Fibroblast of villous mesenchyme (primary cell): ENCODE measurements at regions not wholly inside any gene's neighbourhood (a gene's known extent, or its start where the extent isn't known, plus 50 kb on each side); places are given as distances from the start of the nearest gene placed in this dataset.

Source experiments
- DNase-seq: peaks from one replicate; pipeline ENCODE4 v3.0.0-alpha.2; 2010; ENCODE audit warnings: low read depth
- H3K4me3 ChIP-seq: 2 replicates; pipeline ENCODE4 v1.5.1; 2011; ENCODE audit warnings: low read depth, mild to moderate bottlenecking, low read length
- TF ChIP-seq, protein P1 (sequence below): IDR thresholded peaks from 2 replicates; pipeline ENCODE4 v1.5.1; 2012; ENCODE audit warnings: low read depth, mild to moderate bottlenecking, low read length; ENCODE audit not compliant: insufficient read depth

DNA sequence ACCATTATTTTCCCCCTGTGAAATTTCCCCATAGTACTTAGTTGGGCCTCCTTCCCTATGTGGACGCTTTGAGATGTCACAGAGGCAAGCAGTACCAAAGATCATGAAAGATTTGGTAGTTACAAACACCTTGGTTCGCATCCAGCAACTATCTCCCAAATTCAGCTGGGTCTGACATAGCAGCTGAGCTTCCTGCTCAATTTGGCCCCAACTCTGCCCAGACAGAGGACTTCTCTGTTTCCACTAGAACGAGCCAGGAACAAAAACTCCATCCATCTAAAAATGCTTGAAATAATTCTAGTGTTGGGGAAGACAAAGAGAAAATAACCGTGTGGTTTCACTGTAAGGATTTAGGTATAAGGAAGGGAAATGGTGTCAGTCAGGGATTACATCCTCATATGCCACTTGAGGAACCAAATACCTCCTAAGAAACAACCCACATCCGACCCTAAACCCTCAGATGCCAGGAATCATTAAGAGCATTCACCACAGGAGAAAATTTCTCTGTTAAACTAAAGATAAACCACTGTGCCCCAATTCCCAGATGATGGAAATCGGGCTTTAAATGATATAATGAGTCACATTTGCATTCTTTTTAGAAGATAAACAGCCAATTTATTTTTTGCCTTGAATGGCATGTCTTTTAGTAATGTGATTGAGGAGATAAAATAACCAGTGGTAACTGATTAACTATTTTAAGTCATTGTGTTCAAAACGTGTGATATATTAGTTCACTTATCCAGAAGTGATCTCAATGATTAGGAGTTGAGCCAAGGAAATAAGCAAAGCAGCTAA is 103.7 kb upstream of the IFNG-AS1 start:
- no peak for DNase-seq
- TF ChIP-seq, protein P1, sequence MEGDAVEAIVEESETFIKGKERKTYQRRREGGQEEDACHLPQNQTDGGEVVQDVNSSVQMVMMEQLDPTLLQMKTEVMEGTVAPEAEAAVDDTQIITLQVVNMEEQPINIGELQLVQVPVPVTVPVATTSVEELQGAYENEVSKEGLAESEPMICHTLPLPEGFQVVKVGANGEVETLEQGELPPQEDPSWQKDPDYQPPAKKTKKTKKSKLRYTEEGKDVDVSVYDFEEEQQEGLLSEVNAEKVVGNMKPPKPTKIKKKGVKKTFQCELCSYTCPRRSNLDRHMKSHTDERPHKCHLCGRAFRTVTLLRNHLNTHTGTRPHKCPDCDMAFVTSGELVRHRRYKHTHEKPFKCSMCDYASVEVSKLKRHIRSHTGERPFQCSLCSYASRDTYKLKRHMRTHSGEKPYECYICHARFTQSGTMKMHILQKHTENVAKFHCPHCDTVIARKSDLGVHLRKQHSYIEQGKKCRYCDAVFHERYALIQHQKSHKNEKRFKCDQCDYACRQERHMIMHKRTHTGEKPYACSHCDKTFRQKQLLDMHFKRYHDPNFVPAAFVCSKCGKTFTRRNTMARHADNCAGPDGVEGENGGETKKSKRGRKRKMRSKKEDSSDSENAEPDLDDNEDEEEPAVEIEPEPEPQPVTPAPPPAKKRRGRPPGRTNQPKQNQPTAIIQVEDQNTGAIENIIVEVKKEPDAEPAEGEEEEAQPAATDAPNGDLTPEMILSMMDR, result no peak

DNA sequence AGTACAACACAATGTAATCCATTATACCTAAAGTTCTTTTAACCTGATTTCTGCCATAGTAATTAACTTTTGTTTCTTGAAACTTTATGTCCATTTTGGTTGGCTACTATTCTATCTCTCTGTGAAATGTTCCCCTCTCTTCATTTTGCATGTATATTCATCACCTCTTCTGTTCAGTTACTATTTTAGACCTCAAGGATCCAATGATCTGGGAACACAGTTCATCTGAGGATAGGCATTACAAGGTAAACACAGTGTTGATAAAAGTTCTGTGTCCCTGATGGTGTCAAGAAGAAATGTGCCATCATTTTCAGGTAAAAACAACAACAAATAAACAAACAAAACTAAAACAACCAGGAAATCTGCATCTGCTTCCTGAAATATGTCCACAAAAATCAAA is 102.2 kb upstream of the IFNG-AS1 start:
- H3K4me3 ChIP-seq, result no peak overlapping the region
- no peak for DNase-seq
- TF ChIP-seq, protein P1, result no peak

More for the DNA sequence above, 103.7 kb upstream of the IFNG-AS1 start:
- no peak overlapping the region for H3K4me3 ChIP-seq

DNA sequence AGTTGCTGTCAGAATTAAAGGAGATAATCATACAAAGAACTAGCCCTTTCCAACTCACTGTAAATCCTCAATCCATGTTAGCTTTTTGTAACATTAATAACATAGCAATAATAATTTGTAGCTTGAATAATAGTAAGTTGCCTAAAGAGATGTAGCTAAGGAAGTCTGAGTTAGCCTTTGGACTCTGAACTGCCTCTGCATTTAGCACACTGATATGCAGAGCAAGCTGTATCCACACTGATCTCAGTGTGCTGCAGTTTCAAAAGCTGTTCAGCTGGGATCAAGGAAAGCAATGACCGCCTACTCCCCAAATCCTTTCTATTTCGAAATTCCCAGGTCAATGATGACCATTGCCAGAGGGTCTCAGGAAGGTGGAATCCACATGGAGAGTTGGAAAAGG is 99.3 kb upstream of the IFNG-AS1 start:
- no peak for DNase-seq
- no peak overlapping the region for H3K4me3 ChIP-seq
- TF ChIP-seq, protein P1, result no peak

DNA sequence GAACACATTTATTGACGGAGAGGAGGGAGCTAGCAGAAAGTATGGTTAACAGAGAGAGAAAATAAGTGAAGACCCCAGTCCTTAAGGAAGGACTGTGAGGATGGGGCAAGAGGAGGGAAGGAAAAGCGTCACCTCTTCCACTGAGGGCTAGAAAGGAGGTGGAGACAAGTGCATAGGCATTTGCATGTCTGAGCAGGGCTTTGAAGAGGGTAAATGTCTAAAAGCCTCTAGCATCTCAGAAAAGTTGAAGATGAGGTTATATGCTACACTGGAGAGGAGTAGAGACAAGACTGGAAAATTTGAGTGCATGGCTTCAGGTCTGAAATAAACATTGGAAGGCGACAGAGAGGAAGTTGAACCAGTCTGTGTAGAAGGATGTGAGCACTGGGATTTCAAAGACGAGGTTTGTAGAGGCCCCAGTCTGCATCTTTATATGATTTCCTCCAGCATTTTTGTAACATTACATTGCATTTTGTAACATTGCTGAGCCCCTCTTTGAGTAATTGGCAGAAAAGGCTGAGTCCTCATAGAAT is 98.5 kb upstream of the IFNG-AS1 start:
- DNase-seq, result no peak
- H3K4me3 ChIP-seq, result no peak overlapping the region
- TF ChIP-seq, protein P1, result no peak

DNA sequence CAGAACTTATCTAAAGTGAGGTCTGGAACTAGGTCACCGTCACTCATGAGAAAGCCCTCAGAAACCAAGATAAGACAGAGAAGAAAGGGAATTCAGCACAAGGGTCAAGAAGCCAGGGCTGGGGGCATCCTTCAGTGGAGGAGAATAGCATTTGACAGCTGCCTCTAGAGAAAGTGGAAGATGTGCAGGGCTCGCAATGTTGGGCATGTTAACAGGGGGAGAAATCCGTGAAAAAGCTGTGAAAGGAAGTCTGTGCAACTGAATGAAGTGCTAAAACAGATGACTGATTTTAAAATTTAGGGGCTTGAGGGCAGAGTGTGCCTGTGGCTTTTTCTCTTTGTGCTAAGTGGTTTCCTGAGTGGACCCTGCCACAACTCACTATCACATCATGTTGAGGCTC is 97.7 kb upstream of the IFNG-AS1 start:
- TF ChIP-seq, protein P1, result no peak
- H3K4me3 ChIP-seq, result no peak overlapping the region
- no peak for DNase-seq

DNA sequence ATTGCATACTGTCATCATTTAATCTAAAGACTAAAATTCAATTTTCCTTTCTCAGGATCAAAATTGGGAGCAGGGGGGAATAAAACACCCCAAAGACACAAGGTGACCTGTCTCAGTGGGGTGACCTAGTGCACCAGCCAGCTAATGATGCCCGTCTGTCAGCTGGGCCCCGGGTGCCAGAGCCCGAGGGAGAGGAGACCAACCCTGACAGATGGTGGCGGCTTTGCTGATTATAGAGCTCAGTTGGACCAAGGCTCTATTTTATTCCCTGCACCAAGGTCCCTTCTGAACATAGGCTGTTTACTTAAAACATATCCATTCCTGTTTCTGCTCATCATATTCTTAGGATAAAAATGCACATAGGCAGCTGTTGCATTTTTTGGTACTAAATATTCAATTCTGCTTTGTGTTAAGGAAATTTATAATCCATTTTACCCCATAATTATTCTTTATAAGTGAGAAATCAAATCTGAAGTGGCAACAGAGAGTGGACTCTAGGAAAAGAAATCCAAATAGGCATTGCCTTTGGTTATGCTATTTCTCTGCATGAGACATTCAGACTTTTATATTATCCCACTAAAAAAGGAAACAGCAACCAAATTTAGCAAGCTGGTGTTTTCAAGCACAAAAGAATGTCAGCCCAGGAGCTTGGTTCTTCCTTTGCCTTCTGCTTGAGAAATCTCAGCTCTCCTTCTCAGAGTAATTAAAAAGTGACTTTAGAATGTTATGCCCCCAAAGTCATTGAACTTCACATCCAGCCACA is 96.8 kb upstream of the IFNG-AS1 start:
- DNase-seq, result no peak
- TF ChIP-seq, protein P1, result no peak
- no peak overlapping the region for H3K4me3 ChIP-seq
